Stomach (tissue), 8 donors: ENCODE measurements at regions not wholly inside any gene's neighbourhood (a gene's known extent, or its start where the extent isn't known, plus 50 kb on each side); places are given as distances from the start of the nearest gene placed in this dataset.

Experiments used
- DNase-seq, 2 donors: peaks; one replicate each; pipeline versions ENCODE4 v3.0.0 to v3.0.0-alpha.2; 2013 to 2019
- H3K27ac ChIP-seq, 5 donors: fragments of 200-600 bp in 4 of 5; sonication (generic) in 4 of 5; one replicate each; pipeline ENCODE4 v1.5.1; 2013 to 2019; ENCODE audit warnings: mild to moderate bottlenecking in 1 of 5, moderate library complexity in 1 of 5
- H3K27me3 ChIP-seq, 3 donors: fragments of 200-600 bp; sonication (generic); one replicate each; pipeline ENCODE4 v1.5.1; 2017 to 2019; ENCODE audit warnings: mixed run types in 1 of 3
- H3K36me3 ChIP-seq, 4 donors: fragments of 200-600 bp; sonication (generic); 1 replicate in 3 of 4; 2 replicates in 1 of 4; pipeline ENCODE4 v1.5.1; 2016 to 2019
- H3K4me1 ChIP-seq, 4 donors: fragments of 200-600 bp; sonication (generic); one replicate each; pipeline ENCODE4 v1.5.1; 2016 to 2019
- H3K4me3 ChIP-seq, 4 donors: fragments of 200-600 bp; sonication (generic) in 3 of 4; one replicate each; pipeline ENCODE4 v1.5.1; 2016 to 2019; ENCODE audit warnings: mild to moderate bottlenecking in 1 of 4
- H3K9me3 ChIP-seq, 4 donors: fragments of 200-600 bp; sonication (generic); one replicate each; pipeline ENCODE4 v1.5.1; 2016 to 2019
- CTCF ChIP-seq, 7 experiments: fragments of 450-650 bp in 4 of 7; fragments of 200-600 bp in 3 of 7; sonication (generic) in 3 of 7; IDR thresholded peaks; one replicate each; pipeline ENCODE4 v1.5.1; 2016 to 2019; ENCODE audit warnings: antibody characterized with exemption in 7 of 7, control low read depth in 2 of 7, mild to moderate bottlenecking in 1 of 7
- EP300 ChIP-seq: sonication (generic); formaldehyde crosslinking; IDR thresholded peaks from one replicate; pipeline ENCODE4 v1.6.1; 2017; ENCODE audit warnings: antibody characterized with exemption
- POLR2A ChIP-seq, 4 donors: fragments of 450-650 bp; IDR thresholded peaks; one replicate each; pipeline ENCODE4 v1.6.1; 2016; ENCODE audit warnings: antibody characterized with exemption in 4 of 4, control low read depth in 2 of 4, mild to moderate bottlenecking in 1 of 4, moderate library complexity in 1 of 4
- POLR2AphosphoS5 ChIP-seq, 3 donors: sonication (generic); formaldehyde crosslinking; IDR thresholded peaks; one replicate each; pipeline ENCODE4 v1.6.1; 2016; ENCODE audit warnings: antibody characterized with exemption in 3 of 3
- WGBS, 5 donors: extraction: QIAGEN DNeasy Blood & Tissue Kit in 3 of 5; methylation state at CpG; one replicate each; pipeline versions ENCODE4 v1.1.5 to v1.1.7; 2013 to 2018; 5-methylcytosine and 5-hydroxymethylcytosine counted together
- intact Hi-C: fragments of 100-400 bp; cut with DNase I; formaldehyde crosslinking; loops from one replicate; pipeline ENCODE4 v1.15.1; 2023; ENCODE audit warnings: low total_unique reads
- donor health status: healthy with polysubstance abuse.
- donor health status: Bipolar disorder and iron deficiency.
- donor health status: healthy.

DNA sequence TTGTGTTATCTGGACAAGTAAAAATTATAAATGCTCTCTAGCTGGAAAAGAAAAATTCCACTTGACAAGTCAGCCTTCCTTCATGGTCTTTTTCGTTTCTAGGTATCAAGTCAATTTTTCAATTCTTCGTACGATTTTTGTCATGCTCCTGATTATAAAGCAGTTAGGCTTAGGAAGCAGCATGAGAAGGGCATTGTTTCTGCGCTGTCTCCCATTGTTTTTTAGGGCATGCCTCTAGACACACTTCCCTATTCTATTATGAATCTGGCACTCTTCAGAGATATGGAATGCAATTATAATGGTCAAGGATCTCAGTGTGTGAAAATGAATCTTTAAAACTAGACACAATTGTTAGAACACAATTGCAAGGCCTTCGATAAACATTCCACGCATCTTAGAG lies 164.1 kb upstream of the FAT1 start:
- DNase-seq, result no peak
- Histone ChIP-seq H3K4me1 (no peaks in the 10 kb centered on the region), H3K9me3 (peaks cover 0 to 8% (median 0%) of the 10 kb centered on the region in 4 donors), H3K36me3 (no peaks in the 10 kb centered on the region), H3K27me3 (no peaks in the 10 kb centered on the region), H3K27ac (no peak overlapping the region), H3K4me3 (no peak overlapping the region)
- intact Hi-C loops, result no loop called here
- TF ChIP-seq POLR2A (IDR thresholded peaks at IDR 0.05), result no peak
- TF ChIP-seq CTCF (IDR thresholded peaks at IDR 0.05), result no peak
- no peak for TF ChIP-seq POLR2AphosphoS5 (IDR thresholded peaks at IDR 0.05)
- no peak for TF ChIP-seq EP300
- WGBS, 5 donors, result 80 to 86% (median 84%) methylated on average over 6 of the region's 6 CpGs

DNA sequence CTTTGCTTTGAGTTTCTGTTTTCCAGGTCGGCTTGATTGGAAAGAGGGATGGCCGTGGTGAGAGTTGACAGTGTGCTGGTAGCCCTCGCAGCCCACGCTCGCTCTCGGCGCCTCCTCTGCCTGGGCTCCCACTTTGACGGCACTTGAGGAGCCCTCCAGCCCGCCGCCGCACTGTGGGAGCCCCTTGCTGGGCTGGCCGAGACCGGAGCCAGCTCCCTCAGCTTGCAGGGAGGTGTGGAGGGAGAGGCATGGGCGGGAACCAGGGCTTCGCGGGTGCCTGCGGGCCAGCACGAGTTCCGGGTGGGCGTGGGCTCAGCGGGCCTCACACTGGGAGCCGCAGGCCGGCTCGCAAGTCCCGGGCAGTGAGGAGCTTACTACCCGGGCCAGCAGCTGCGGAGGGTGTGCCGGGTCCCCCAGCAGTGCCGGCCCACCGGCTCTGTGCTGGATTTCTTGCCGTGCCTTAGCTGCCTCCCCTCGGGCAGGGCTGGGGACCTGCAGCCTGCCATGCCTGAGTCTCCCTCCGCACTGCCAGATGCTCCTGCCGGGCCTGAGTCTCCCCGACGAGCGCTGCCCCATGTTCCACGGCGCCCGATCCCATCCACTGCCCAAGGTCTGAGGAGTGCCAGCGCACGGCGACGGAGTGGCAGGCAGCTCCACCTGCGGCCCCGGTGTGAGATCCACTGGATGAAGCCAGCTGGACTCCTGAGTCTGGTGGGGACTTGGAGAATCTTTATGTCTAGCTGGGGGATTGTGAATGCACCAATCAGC lies 166.4 kb upstream of the FAT1 start:
- H3K36me3 ChIP-seq, result no peaks in the 10 kb centered on the region
- no peak overlapping the region for H3K27ac ChIP-seq
- H3K4me1 ChIP-seq, result no peaks in the 10 kb centered on the region
- intact Hi-C loops, result no loop called here
- DNase-seq, result no peak
- H3K27me3 ChIP-seq, result no peaks in the 10 kb centered on the region
- TF ChIP-seq POLR2AphosphoS5 (IDR thresholded peaks at IDR 0.05), result no peak
- no peak for TF ChIP-seq CTCF (IDR thresholded peaks at IDR 0.05)
- TF ChIP-seq EP300, result no peak
- TF ChIP-seq POLR2A (IDR thresholded peaks at IDR 0.05), result no peak
- WGBS, 5 donors, result 92 to 95% (median 94%) methylated on average over 26 to 46 of the region's 46 CpGs
- H3K4me3 ChIP-seq, result no peak overlapping the region
- H3K9me3 ChIP-seq, result peaks cover 0 to 8% (median 0%) of the 10 kb centered on the region in 4 donors

DNA sequence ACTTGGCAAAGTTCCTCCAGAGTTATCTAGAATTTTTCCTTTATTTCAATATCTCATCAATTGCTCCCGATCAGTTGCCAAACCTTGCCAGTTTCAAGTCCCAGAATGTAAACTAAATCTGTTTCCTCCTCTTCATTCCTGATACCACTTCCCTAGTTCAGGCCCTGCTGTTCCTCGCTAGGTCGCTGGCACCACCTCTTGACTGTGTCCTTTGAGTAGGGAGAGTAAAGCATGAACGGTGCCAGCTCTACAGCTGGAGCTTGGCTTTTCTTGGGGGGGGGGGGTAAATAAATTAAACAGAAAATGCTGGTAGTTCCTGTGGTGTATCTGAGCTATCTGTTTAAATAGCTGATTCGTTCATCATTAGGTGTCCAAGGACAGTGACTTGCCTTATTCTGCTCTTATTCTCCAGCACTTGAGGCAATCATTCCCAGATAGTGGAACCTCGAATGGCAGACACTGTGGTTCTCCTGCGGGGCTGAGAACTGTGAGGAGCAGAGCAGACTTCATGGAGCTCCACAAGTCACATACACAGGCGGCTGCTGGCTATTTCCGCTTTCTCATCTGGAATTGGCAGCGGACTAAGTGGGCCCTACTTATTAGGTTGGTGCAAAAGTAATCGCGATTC lies 168.3 kb upstream of the FAT1 start:
- WGBS, 5 donors, result 63 to 86% (median 66%) methylated on average over 12 of the region's 12 CpGs
- Histone ChIP-seq H3K27ac (no peak overlapping the region), H3K27me3 (no peaks in the 10 kb centered on the region), H3K4me3 (no peak overlapping the region), H3K9me3 (peaks cover 0 to 8% (median 0%) of the 10 kb centered on the region in 4 donors), H3K36me3 (no peaks in the 10 kb centered on the region), H3K4me1 (no peaks in the 10 kb centered on the region)
- intact Hi-C loops, result no loop called here
- DNase-seq, result no peak
- TF ChIP-seq CTCF (IDR thresholded peaks at IDR 0.05) (no peak), POLR2AphosphoS5 (IDR thresholded peaks at IDR 0.05) (no peak), EP300 (no peak), POLR2A (IDR thresholded peaks at IDR 0.05) (no peak)

GRCh38 chr4:186898367-186898766 lies 174.7 kb upstream of the FAT1 start:
- Histone ChIP-seq H3K27me3 (no peaks in the 10 kb centered on the region), H3K27ac (no peak overlapping the region), H3K4me1 (peaks cover 0 to 15% (median 14%) of the 10 kb centered on the region in 4 donors), H3K4me3 (no peak overlapping the region), H3K36me3 (no peaks in the 10 kb centered on the region), H3K9me3 (no peaks in the 10 kb centered on the region)
- 94 to 99% (median 98%) methylated on average over 4 of the region's 4 CpGs for WGBS, 5 donors
- TF ChIP-seq POLR2AphosphoS5 (IDR thresholded peaks at IDR 0.05), result no peak
- TF ChIP-seq CTCF (IDR thresholded peaks at IDR 0.05), result no peak
- TF ChIP-seq POLR2A (IDR thresholded peaks at IDR 0.05), result no peak
- no peak for TF ChIP-seq EP300
- DNase-seq, result no peak
- intact Hi-C loops, result no loop called here
